NB4 (cell line): ENCODE measurements at regions not wholly inside any gene's neighbourhood (a gene's known extent, or its start where the extent isn't known, plus 50 kb on each side); places are given as distances from the start of the nearest gene placed in this dataset.

ENCODE experiments used
- DNase-seq: peaks from one replicate; pipeline ENCODE4 v3.0.0; 2010; ENCODE audit warnings: low read depth
- H3K4me3 ChIP-seq: one replicate; pipeline ENCODE4 v1.5.1; 2011; ENCODE audit warnings: mild to moderate bottlenecking, low read depth, low read length, moderate library complexity
- CTCF ChIP-seq: IDR thresholded peaks from one replicate; pipeline ENCODE4 v1.5.1; 2012; ENCODE audit warnings: low read depth, low read length
- MAX ChIP-seq: IDR thresholded peaks from 2 replicates; pipeline ENCODE4 v1.6.1; 2011; ENCODE audit warnings: low read depth, low read length
- MYC ChIP-seq: IDR thresholded peaks from 2 replicates; pipeline ENCODE4 v1.6.1; 2011; ENCODE audit warnings: low read depth, low read length
- POLR2A ChIP-seq: IDR thresholded peaks from 2 replicates; pipeline ENCODE4 v1.6.1; 2011; ENCODE audit warnings: mild to moderate bottlenecking; ENCODE audit not compliant: insufficient read length; ENCODE audit errors: extremely low read depth

- H3K4me3 ChIP-seq, result no peak overlapping the region
- TF ChIP-seq MAX (no peak), CTCF (no peak), POLR2A (no peak), MYC (no peak)
- no peak for DNase-seq
Measured at GRCh38 chr3:181567311-181568075, 144.2 kb upstream of the SOX2 start.

GRCh38 chr3:181565416-181565815 lies 146.3 kb upstream of the SOX2 start:
- TF ChIP-seq POLR2A (no peak), MAX (no peak), CTCF (no peak), MYC (no peak)
- H3K4me3 ChIP-seq, result no peak overlapping the region
- DNase-seq, result no peak

GRCh38 chr3:181564222-181564621 lies 147.5 kb upstream of the SOX2 start:
- H3K4me3 ChIP-seq, result no peak overlapping the region
- TF ChIP-seq POLR2A (no peak), MYC (no peak), CTCF (no peak), MAX (no peak)
- no peak for DNase-seq

- TF ChIP-seq MAX (no peak), MYC (no peak), POLR2A (no peak), CTCF (no peak)
- no peak for DNase-seq
- H3K4me3 ChIP-seq, result no peak overlapping the region
Measured at GRCh38 chr3:181561139-181562031, 150.3 kb upstream of the SOX2 start.

- DNase-seq, result no peak
- no peak overlapping the region for H3K4me3 ChIP-seq
- TF ChIP-seq POLR2A, result no peak
- TF ChIP-seq MYC, result no peak
- TF ChIP-seq MAX, result no peak
- TF ChIP-seq CTCF, result no peak
Measured at GRCh38 chr3:181558870-181559269, 152.9 kb upstream of the SOX2 start.
